ENCODE measurements at regions not wholly inside any gene's neighbourhood (a gene's known extent, or its start where the extent isn't known, plus 50 kb on each side); places are given as distances from the start of the nearest gene placed in this dataset.

DNA sequence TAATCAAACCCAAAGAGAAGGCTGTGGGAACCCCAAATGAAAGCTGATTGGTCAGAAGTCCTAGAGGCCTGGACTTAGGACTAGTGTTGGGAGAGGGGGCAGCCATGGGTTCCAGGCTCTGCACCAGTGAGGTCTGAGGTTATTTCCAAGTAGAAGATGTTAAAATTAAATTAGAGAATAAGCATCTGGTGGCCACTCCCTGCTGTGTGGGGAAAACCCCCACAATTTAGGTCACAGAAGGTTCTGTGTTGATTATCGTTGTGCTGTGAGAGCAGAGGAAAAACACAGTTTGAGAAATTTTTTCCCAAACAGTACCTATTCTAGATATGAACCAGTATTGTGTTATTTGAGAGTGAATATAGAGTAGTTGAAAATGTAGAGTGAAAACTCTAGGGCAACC is 53.9 kb upstream of the NSMCE3 start:
- H3K4me3 ChIP-seq (ENCODE audit: control insufficient read depth, low read depth, low read length) = no peak overlapping the region
- no peak for DNase-seq (ENCODE audit: low read depth)
- TF ChIP-seq, protein P1, sequence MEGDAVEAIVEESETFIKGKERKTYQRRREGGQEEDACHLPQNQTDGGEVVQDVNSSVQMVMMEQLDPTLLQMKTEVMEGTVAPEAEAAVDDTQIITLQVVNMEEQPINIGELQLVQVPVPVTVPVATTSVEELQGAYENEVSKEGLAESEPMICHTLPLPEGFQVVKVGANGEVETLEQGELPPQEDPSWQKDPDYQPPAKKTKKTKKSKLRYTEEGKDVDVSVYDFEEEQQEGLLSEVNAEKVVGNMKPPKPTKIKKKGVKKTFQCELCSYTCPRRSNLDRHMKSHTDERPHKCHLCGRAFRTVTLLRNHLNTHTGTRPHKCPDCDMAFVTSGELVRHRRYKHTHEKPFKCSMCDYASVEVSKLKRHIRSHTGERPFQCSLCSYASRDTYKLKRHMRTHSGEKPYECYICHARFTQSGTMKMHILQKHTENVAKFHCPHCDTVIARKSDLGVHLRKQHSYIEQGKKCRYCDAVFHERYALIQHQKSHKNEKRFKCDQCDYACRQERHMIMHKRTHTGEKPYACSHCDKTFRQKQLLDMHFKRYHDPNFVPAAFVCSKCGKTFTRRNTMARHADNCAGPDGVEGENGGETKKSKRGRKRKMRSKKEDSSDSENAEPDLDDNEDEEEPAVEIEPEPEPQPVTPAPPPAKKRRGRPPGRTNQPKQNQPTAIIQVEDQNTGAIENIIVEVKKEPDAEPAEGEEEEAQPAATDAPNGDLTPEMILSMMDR (IDR thresholded peaks at IDR 0.05; ENCODE audit: control insufficient read depth, insufficient read depth, low read depth, low read length, missing control alignments) = no peak

DNA sequence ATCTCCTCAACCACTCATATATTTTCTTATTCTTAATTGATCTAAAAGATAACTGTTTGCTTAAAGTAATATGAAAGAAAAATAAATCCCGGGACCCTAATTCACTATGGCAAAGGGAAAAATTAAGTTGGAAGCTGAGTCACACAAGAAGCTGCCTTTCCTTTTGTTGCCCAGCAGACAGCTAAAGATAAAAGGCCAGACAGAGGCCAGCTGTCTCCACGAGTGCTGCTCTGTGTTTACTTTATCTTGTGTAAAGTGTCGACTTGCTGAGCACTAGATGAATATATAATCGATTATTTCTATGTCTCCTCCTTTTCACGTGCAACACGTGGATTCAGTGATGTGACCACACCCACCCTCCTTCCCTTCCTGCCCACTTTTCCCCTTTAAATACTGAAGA is 52.8 kb upstream of the NSMCE3 start:
- no peak for DNase-seq (ENCODE audit: low read depth)
- H3K4me3 ChIP-seq (ENCODE audit: control insufficient read depth, low read depth, low read length) = no peak overlapping the region
- TF ChIP-seq, protein P1 (IDR thresholded peaks at IDR 0.05; ENCODE audit: control insufficient read depth, insufficient read depth, low read depth, low read length, missing control alignments) = no peak

DNA sequence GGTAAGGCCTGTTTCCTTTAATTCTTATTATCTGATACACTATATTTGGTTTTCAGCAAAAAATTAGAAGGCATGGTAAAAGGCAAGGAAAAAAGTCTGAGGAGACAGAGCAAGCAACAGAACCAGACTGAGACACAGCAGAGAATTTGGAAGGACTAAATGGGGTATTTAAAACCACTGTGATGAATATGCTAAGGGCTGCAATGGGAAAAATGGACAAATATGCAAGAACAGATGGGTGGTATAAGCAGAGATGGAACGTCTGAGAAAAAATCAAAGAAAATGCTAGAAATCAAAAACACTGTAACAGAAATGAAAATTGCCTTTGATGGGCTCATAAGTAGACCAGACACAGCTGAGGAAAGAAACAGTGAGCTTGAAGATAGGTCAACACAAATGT is 50.8 kb upstream of the NSMCE3 start:
- H3K4me3 ChIP-seq (ENCODE audit: control insufficient read depth, low read depth, low read length) = no peak overlapping the region
- TF ChIP-seq, protein P1 (IDR thresholded peaks at IDR 0.05; ENCODE audit: control insufficient read depth, insufficient read depth, low read depth, low read length, missing control alignments) = no peak
- no peak for DNase-seq (ENCODE audit: low read depth)

DNA sequence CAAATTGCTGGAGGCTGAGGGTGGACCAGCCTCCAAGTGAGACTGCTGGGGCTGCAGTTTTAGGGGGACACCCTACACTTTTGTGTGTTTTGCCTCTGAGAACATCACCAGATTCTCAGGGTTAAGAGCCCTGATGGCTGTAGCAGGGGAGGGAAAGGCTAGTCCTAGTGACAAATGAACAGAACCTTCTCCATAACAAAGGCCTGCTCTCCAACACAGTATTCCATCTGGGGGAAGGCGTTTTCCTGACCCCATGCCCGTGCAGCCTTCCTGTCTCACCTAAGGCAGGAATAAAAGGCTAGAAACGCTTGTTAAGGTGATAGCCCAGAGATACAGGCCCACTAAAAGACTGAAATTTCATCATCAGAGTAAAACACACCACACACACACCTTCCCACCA is 50.2 kb upstream of the NSMCE3 start:
- no peak for DNase-seq (ENCODE audit: low read depth)
- TF ChIP-seq, protein P1 (IDR thresholded peaks at IDR 0.05; ENCODE audit: control insufficient read depth, insufficient read depth, low read depth, low read length, missing control alignments) = no peak
- H3K4me3 ChIP-seq (ENCODE audit: control insufficient read depth, low read depth, low read length) = no peak overlapping the region
